Adrenal gland (tissue), 5 donors: ENCODE measurements at regions not wholly inside any gene's neighbourhood (a gene's known extent, or its start where the extent isn't known, plus 50 kb on each side); places are given as distances from the start of the nearest gene placed in this dataset.

Source experiments
- POLR2A ChIP-seq, 2 donors: fragments of 450-650 bp; IDR thresholded peaks; one replicate each; pipeline ENCODE4 v1.6.1; 2017; ENCODE audit warnings: antibody characterized with exemption in 2 of 2, mild to moderate bottlenecking in 2 of 2, moderate library complexity in 1 of 2
- TF ChIP-seq, protein P1 (sequence below), 6 experiments: fragments of 450-650 bp in 4 of 6; fragments of 200-600 bp in 2 of 6; sonication (generic) in 1 of 6; IDR thresholded peaks; 1 replicate in 5 of 6; 2 replicates in 1 of 6; pipeline versions ENCODE4 v1.5.1 to v1.8.0; 2016 to 2021; ENCODE audit warnings: antibody characterized with exemption in 6 of 6, mild to moderate bottlenecking in 2 of 6, moderate library complexity in 1 of 6
- donor health status: DM: no; HTN: no; CAD: no.

GRCh38 chr5:91929522-91929817 is 546.4 kb upstream of the ARRDC3 start:
- TF ChIP-seq, protein P1, sequence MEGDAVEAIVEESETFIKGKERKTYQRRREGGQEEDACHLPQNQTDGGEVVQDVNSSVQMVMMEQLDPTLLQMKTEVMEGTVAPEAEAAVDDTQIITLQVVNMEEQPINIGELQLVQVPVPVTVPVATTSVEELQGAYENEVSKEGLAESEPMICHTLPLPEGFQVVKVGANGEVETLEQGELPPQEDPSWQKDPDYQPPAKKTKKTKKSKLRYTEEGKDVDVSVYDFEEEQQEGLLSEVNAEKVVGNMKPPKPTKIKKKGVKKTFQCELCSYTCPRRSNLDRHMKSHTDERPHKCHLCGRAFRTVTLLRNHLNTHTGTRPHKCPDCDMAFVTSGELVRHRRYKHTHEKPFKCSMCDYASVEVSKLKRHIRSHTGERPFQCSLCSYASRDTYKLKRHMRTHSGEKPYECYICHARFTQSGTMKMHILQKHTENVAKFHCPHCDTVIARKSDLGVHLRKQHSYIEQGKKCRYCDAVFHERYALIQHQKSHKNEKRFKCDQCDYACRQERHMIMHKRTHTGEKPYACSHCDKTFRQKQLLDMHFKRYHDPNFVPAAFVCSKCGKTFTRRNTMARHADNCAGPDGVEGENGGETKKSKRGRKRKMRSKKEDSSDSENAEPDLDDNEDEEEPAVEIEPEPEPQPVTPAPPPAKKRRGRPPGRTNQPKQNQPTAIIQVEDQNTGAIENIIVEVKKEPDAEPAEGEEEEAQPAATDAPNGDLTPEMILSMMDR (IDR thresholded peaks at IDR 0.05): no peak
- TF ChIP-seq POLR2A (IDR thresholded peaks at IDR 0.05): no peak
